HG03135 (cell line): ENCODE measurements at regions not wholly inside any gene's neighbourhood (a gene's known extent, or its start where the extent isn't known, plus 50 kb on each side); places are given as distances from the start of the nearest gene placed in this dataset.
"Not testable (repeated sequence)": the region's sequence is repeated elsewhere in the genome, so short reads cannot be mapped to it uniquely, and the experiment has no call there.

ENCODE experiments used
- ATAC-seq: cut with Tn5 transposase; IDR thresholded peaks from one replicate; pipeline ENCODE4 v1.9.1; 2021; ENCODE audit warnings: mild to moderate bottlenecking, moderate library complexity; ENCODE audit not compliant: unreplicated experiment

DNA sequence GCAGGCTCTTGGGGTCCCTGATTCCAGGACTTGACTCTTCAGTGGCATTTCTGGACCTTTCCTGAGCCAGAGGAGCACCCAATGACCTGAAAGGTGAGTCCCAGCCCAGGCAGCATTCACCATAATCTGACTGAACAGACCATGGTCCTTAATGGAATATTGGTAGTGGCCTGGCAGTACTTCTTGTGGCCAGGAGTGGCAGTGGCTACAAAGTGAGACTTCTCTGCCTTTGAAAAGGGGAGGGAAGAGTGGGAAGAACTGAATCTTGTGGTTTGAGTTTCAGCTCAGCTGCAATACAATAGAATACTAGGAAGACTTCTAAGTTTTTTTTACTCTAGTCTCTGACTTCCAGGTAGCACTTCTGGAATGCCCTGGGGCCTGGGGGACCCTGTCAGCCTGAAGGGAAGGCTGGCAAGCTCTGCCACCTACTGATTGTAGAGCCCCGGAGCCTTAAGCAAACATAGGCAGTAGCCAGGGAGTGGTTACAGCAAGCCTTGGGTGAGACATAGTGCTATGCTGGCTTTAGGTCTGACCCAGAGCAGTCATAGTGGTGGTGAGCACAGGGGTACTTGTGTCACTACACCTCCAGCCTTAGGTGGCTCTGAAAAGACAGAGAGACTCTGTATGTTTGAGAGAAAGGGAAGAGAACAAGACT is 674.2 kb upstream of the MANEA start:
- ATAC-seq = no peak

DNA sequence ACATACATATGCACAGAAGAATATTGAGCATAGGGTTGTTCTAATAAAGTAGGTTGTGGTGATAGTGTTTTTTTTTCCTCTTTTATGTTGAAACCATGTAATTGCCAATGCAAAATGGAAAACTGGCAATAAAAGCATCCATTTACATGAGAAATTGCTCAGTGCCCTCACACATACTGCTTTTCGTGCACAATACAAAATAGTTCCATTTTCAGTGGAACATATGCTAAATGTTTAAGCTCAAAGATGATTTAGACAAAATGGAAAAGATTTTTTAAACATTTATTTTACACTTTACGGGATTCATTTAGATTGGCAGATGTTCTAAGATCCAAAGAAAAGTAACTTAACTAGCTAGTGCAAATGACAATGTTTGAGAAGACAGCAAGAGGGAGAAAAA is 678.1 kb upstream of the MANEA start:
- no peak for ATAC-seq

DNA sequence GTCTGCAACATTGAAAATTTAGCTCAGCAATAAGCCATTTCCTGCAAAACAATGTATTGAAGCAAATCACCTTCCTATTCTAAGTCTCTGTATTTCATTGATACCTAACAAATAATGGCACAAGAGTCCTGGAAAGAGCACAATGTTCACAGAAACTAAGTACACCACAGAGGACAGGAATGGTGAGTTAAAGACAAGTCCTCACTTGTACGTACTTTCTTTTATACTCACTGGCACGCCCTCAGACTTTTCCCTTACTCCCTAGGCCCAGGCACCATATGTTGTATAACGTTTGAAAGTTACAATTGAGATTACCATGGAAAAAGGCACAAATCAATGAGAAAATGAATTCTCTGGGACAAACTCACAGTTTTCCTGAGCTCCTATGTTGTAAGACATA is 683.0 kb upstream of the MANEA start:
- no peak for ATAC-seq

DNA sequence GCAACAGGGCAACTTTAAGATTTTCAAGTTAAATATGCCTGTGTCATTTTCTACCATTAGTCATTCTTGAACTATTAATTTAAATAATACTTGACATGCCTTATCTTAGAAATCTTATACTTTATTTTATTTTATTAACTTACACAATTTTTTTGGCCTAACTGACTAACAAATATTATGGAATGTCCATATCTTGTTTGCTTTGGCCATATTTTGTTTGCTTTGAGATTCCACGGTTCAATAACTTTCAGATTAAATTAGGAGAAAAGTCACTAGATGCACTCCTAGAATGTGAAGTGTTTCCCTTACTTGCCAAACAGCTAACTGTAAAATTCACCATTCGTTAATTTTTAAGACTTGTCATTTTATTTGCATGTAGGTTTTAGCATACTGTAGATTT is 684.0 kb upstream of the MANEA start:
- ATAC-seq = no peak

DNA sequence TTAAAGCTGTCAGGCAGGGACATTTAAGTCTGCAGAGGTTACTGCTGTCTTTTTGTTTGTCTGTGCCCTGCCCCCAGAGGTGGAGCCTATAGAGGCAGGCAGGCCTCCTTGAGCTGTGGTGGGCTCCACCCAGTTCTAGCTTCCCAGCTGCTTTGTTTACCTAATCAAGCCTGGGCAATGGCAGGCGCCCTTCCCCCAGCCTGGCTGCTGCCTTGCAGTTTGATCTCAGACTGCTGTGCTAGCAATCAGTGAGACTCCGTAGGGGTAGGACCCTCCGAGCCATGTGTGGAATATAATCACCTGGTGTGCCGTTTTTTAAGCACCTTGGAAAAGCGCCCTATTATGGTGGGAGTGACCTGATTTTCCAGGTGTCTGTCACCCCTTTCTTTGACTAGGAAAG is 703.5 kb upstream of the MANEA start:
- not testable (repeated sequence) for ATAC-seq

DNA sequence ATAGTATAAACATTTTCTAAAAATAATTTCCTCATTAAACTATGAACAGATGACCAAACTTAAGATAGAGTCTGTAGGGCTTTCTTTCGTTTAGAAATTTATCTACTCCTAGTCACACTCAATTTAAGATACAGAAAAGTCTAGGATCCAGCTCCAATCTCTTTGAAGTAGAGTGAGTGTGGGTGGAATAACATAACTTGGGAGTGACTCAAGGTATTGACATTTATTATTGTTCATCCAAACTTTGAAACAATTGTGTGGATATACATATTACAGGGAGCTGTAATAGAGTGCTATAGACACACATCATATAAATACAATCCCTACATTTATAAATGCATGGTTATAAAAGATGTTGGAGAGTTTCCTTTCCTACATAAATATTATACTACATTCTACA is 715.2 kb upstream of the MANEA start:
- ATAC-seq = no peak

DNA sequence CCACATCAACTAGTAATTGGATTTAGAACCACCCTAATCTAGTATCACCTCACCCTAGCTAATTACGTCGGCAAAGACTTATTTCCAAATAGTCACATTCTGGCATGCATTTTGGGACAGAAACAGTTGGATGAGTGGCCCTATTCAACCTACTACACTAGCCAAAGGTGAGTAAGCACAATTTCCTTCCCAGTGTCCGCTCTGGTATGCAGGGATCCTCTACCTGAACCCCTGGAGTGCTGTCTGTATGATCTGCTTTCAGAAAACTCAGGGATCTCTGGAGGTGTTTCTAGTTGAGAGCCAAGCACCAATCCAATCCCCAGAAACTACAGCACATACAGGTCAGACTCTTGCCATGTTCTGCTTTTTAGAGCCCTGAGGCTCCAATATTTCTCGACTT is 717.4 kb upstream of the MANEA start:
- no peak for ATAC-seq

DNA sequence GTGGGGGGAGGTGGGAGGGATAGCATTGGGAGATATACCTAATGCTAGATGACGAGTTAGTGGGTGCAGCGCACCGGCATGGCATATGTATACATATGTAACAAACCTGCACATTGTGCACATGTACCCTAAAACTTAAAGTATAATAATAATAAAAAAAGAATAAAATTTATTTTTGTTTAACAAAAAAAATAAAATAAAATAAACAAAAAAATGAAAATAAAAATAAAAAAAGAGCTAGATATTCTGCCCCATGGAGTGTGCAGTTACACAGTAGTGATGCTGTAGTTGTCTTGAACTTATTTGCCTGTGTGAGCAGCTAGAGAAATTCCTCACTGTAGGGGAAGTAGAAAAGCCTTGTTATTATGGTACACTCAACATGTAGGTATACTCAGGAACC is 720.3 kb upstream of the MANEA start:
- ATAC-seq = not testable (repeated sequence)

DNA sequence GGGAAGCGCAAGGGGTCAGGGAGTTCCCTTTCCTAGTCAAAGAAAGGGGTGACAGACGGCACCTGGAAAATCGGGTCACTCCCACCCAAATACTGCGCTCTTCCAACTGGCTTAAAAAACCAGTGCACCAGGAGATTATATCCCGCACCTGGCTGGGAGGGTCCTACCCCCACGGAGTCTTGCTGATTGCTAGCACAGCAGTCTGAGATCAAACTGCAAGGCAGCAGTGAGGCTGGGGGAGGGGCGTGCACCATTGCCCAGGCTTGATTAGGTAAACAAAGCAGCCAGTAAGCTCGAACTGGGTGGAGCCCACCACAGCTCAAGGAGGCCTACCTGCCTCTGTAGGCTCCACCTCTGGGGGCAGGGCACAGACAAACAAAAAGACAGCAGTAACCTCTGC is 726.0 kb upstream of the MANEA start:
- ATAC-seq = not testable (repeated sequence)

DNA sequence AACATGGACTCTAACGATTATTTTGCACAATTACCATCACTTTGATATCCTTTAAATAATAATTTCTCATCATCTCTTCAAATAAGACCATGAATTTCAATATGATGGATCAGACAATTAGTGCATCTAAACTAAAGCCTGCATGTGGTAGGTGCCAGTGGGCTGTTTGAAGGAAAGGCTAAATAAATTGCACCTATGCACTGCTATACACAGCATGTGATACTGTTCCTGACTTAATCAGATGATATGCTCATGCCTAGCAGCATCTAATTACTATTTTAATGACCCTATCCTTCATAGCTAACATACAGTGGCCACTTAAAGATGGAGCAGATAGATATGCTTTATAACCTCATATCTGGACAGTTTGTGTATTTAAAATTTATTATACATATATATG is 731.6 kb upstream of the MANEA start:
- ATAC-seq = no peak

DNA sequence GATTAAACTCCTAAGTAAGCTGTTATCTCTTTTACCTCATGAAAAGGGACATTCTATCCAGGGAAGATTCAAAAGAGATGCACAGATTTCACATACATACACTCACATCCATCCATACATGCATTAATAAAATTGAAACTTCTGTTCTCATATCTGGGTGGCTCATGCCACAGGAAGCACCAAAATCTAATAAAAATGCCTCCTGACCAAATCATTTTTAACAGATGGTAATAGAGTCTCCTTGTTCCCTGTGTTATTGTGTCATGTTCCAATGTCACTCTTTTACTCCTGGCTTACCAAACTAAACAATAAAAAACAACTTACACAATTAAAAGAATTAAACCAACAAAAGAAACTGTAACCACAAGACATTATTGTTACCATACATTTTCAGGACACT is 742.1 kb upstream of the MANEA start:
- ATAC-seq = no peak

DNA sequence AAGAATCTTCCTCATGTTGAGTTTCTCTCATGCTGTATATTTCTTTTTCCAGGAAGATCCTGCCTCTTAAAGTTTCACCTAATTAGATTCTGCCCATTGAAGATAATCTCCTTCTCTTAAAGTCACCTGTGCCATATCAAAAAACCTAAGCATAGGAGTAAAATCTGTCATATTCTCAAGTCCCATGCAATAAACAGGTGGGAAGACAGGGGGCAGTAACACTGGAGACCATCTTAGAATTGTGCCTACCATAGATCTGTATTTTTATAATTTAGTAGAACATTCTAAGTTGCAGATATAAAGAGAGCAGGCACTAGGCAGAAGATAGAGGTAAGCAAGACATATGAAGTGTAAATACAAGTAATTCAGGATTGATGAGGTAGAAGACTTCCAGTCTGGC is 763.5 kb upstream of the MANEA start:
- ATAC-seq = no peak

DNA sequence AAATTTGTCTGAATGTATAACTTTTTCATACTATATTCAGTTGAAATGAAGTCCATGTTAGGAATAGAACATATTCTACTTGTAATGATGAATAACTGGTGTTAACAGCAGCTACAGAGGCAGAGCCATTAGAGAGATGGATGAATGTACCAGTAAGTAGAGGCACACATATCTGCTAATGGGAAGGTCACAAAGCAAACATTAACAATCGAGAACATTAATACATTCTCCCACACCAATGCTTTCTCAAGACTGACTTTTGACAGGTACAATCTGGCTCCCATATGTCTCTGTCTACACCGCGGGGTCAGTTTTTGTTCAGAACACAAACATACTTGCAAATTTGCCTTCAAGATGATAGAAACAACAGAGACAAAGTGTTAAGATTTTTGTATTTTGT is 776.0 kb upstream of the MANEA start:
- ATAC-seq = no peak

DNA sequence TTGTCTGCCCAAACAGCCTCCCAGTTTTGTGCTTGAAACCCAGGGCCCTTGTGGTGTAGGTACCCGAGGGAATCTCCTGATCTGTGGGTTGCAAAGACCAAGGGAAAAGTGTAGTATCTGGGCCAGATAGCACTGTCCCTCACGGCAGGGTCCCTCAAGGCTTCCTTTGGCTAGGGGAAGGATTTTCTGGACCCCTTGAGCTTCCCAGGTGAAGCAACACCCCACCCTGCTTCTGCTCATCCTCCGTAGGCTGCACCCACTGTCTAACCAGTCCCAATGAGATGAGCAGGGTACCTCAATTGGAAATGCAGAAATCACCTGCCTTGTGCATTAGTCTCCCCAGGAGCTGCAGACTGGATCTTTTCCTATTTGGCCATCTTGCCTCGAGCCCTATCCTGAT is 791.8 kb upstream of the MANEA start:
- ATAC-seq = no peak

DNA sequence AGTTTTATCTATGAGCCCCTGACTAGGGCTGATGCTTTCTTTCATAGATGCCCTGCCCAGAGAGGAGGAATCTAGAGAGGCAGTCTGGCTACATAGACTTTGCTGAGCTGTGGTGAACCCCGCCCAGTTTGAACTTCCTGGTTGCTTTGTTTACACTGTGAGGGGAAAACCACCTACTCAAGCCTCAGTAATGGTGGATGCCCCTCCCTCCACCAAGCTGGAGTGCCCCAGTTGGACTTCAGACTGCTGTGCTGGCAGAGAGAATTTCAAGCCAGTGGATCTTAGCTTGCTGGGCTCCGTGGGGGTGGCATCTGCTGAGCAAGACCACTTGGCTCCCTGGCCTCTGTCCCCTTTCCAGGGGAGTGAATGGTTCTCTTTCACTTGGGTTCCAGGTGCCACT is 792.3 kb upstream of the MANEA start:
- not testable (repeated sequence) for ATAC-seq

DNA sequence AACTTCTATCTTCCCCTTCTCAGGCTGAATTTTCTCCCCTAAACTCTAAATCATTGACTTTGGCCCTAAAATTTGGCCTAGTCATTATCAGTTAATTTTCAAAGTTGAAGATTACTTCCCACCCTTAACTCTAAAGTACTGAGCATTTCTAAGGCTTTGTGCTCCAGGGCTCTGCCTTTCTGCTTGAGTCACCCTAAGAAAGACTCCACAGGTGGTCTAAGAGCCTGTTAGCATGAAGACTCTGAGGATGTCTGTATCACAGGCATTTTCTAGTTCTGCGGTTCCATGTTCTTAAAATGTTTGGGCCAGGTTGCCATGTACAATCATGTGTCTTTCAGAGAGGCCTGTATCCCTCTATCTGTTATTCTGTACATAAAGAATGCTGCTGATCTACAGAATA is 808.1 kb upstream of the MANEA start:
- no peak for ATAC-seq

DNA sequence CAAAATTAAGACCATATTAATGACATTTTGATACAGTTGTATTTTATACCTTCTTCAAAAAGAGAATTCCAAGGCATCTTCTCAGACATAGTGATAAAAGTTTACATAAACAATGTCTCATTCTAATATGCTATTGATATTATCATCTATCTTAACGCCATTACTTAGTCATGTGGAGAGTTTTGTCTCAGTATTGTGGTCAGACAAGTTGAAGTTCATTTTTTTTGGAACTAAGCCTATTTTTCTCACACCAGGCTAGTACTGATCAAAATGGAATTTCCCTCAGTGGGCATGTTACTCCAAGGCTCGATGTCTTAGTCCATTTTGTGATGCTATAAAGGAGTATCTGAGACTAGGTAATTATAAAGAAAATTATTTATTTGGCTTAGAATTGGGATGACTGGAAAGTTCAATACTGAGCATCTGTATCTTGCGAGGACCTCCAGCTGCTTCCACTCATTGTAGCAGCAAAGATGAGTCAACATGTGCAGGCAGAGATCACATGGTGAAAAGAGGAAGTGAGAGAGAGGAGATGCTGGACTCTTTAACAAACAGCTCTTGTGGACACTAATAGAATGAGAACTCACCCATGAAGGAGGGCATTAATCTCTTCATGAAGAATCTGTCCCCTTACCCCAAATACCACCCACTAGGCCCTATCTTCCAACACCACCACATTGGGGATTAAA is 825.5 kb upstream of the MANEA start:
- peak; percentile 92 for ATAC-seq

DNA sequence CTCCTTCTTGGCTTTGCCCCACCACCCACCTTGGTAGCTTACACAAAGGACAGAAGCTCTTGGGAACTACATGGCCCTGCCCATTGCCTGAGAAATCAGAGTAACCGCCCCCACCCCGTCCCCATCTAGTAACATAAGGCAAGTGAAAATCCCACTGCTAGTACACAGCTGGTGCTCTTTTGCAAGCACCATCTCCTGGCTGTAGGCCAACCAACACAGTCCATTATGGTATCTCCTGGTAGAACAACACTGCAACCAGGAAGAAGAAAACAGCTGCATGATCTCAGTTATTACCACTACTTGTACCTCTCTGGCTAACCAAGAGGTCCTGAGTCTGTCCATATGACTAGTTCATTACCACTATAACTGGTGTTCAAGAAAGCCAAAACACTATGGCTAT is 841.1 kb upstream of the MANEA start:
- no peak for ATAC-seq

DNA sequence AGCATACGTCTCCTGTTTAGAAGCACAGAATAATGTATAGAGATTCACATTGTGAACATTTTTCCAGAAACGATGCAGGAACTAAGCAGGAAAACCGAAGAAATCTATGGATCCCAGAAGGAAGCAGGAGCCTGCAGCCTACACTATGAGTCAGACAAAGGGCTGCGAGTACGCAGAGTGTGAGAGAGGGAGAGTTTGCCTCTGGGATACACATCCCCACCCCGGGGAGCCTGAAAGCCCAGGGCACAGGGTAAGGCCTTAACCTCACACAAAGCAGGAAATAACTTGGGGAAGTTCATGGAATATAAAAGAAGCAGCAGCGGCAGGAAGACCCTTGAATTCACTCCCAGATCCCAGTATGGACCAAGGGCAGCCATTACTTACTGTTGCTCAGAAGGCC is 842.1 kb upstream of the MANEA start:
- no peak for ATAC-seq

DNA sequence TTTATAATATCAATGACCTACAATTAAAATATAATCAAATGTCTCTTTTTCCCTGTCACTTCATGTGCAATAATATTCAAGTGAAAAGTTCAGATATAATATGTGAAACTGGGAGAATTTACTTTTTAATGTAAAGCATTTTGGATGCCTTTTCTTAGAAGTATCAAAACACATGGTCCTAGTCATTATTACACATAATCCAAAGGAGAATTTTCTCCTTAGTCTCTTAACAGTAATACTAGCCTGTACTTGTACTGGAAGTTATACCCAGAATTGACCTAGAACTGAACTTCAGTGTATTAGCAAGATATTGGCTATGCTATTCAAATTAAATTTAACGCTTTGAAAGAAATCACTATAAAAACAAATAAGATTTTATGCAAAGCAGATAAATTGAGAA is 842.6 kb upstream of the MANEA start:
- ATAC-seq = no peak

DNA sequence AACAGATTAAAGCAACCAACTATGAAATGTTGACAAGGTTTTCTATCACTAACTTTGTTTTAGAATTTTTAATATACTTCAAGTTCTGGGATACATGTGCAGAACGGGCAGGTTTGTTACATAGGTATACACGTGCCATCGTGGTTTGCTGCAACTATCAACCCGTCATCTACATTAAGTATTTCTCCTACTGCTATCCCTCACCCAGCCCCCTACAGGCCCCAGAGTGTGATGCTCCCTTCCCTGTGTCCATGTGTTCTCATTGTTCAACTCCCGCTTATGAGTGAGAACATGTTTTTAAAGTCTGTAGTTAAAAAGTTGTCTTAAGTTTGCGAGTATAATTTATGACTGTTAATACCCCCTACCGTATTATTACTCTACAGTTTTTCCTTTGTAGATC is 844.3 kb upstream of the MANEA start:
- no peak for ATAC-seq

DNA sequence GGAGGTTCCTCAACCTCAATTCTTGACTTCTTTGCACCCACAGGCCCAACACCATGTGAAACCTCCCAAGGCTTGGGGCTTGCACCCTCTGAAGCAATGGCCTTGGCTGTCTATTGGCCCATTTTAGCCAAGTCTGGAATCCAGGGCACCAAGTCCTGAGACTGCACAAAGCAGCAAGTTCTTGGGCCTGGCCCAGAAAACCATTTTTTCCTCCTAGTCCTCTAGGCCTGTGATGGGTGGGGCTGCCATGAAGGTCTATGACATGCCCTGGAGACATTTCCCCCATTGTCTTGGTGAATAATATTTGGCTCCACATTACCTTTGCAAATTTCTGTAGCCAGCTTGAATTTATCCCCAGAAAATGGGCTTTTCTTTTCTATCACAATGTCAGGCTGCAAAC is 849.6 kb upstream of the MANEA start:
- no peak for ATAC-seq

DNA sequence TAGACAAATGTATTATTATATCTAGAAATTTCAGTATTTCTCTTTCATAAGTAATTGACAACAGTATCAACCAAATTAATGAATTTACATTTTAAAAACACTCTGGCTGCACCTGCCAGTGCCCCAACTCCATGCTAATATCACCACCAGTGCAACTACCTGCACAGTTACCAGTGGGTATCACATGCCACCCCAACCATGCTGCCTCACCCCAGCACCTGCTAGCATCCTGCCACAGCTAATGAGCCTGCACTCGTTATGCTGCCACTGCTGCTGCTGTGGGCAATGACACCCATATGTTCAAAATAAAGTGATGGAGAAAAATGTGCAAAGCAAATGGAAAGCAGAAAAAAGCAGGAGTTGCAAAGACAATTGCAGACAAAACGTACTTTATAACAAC is 855.9 kb upstream of the MANEA start:
- no peak for ATAC-seq
